GM13977 (cell line): ENCODE measurements at regions not wholly inside any gene's neighbourhood (a gene's known extent, or its start where the extent isn't known, plus 50 kb on each side); places are given as distances from the start of the nearest gene placed in this dataset.

Source experiments
- DNase-seq: peaks from one replicate; pipeline ENCODE4 v3.0.0; 2012; ENCODE audit warnings: low spot score
- CTCF ChIP-seq: IDR thresholded peaks from 2 replicates; pipeline ENCODE4 v1.5.1; 2012; ENCODE audit warnings: mild to moderate bottlenecking, control low read depth; ENCODE audit not compliant: insufficient read depth; ENCODE audit errors: extremely low read depth, missing control alignments
- in situ Hi-C: fragments of 300-500 bp; cut with MboI; formaldehyde crosslinking; loops from one replicate; pipeline ENCODE4 v1.12.0; 2022; ENCODE audit warnings: low sequenced_read_pairs, low pct_unique_long_range_greater_than_20kb, mixed read lengths, inconsistent platforms; ENCODE audit not compliant: unreplicated experiment

DNA sequence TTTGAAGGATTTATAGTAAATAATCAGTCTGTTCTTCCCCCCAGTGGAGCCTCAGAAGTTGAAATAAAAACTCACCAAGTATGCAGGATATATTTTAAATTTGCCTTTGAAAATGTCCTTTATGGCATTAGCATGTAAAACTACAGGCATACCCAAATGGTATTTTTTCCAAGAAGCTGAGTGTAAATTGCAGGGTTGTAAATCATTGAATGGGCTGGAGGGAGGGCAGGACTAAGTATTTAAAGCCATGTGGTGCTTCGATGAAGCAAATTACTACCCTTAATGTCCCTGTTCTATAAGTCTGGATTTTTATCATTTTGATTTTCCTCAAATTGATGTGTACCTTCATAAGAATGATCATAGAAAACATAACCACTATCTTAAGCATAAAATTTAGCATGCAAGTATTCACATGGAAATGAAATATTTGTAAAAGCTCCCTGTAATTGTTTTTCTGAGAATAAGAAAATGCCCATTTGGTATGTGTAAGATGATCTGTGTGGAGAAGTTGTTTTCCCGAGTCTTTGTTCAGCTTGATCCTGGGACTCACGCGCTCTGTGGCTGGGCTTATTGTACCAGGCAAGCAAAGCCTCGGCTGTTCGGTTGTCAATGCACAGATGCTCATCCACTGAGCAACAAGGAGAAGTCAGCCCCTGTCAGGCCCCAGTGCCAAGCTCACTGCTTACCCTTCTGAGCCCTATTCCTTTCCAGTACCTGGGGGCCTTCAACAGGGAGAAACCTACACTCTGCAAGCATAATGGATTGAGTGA lies 66.7 kb downstream of the CD164 start:
- no peak for DNase-seq
- in situ Hi-C loops: no loop called here

GRCh38 chr6:109314313-109314712 lies 68.0 kb downstream of the CD164 start:
- TF ChIP-seq CTCF: no peak
- in situ Hi-C loops: no loop called here
- DNase-seq: no peak

More for the DNA sequence above, 66.7 kb downstream of the CD164 start:
- no peak for TF ChIP-seq CTCF

DNA sequence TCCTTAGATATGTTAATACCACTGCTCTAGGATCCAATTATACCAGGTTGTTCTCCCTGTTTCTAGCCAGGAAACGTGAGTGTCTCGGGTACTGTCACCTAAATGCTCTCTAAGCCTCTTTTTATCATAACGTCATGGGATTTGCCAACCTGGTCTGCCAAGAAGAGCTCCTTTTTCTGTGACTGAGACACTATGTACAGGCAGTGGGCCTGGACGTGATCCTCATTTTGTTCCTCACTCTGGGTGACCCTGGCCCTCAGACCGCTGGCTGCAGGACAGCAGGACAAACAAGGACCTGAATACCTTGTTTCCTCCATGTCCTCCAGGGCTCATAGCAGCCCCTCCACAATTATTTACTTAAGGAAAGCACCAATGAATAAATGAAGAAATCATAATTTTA lies 69.1 kb downstream of the CD164 start:
- in situ Hi-C loops: no loop called here
- DNase-seq: no peak
- TF ChIP-seq CTCF: no peak

- in situ Hi-C loops: no loop called here
- DNase-seq: no peak
- no peak for TF ChIP-seq CTCF
Measured at GRCh38 chr6:109311471-109311870, 70.8 kb downstream of the CD164 start.

DNA sequence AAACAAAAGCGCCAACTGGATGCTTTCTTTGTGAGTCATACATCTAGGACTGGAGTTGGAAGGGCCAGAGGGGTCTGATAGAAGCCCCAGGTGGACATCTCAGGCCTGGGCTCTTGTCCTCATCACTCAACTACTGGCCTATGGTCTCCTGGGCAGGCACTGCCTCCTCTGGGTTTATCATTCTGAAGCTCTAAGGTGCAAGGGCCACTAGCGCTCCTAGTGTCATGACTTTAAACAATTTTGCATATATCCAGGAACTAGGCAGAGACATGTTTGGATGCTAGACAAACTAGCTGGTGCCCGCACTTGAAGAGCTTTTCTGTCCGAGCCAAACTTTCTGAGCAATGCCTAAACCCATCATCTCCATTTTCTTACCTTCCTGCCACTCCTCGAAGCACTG lies 72.3 kb downstream of the CD164 start:
- no peak for DNase-seq
- in situ Hi-C loops: no loop called here
- TF ChIP-seq CTCF: no peak

DNA sequence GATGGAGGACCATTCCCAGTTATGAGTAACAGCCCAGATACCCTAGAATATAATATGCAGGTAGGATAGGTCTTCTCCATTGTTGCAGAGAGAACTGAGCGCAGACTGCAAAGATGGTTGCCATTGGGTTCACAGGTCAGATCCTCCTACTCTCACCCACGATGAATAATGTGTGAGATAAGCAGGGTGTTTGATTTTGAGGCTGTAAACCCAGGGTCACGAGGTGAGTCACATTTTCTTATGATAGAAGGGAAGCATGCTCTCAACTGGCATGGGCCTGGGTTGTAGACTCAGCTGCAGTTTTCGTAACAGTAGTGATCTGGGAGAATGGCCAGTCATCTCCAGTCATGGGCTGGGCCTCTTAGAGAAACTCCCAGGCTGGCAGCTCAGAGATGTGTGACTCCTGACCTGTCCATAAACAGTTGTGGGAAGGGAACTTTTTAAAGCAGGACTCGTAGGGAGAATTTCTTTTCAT lies 74.2 kb downstream of the CD164 start:
- no peak for DNase-seq
- no peak for TF ChIP-seq CTCF
- in situ Hi-C loops: no loop called here
